Liver (tissue), 8 donors: ENCODE measurements at regions not wholly inside any gene's neighbourhood (a gene's known extent, or its start where the extent isn't known, plus 50 kb on each side); places are given as distances from the start of the nearest gene placed in this dataset.
"Not testable (repeated sequence)": the region's sequence is repeated elsewhere in the genome, so short reads cannot be mapped to it uniquely, and the experiment has no call there.

Experiments used
- DNase-seq: peaks from one replicate; pipeline ENCODE4 v3.0.0-alpha.2; 2017; ENCODE audit warnings: low spot score
- H3K27ac ChIP-seq, 2 donors: one replicate each; pipeline ENCODE4 v1.7.0; 2013; ENCODE audit warnings: inconsistent platforms in 2 of 2, low read length in 2 of 2, control low read depth in 1 of 2, low read depth in 1 of 2, mild to moderate bottlenecking in 1 of 2
- H3K27me3 ChIP-seq, 4 donors: one replicate each; pipeline versions ENCODE4 v1.6.1 to v1.7.0; 2013; ENCODE audit warnings: low read length in 3 of 4, inconsistent platforms in 1 of 4, mild to moderate bottlenecking in 1 of 4, moderate library complexity in 1 of 4; ENCODE audit not compliant: control insufficient read depth in 4 of 4, insufficient read depth in 4 of 4
- H3K36me3 ChIP-seq, 4 donors: one replicate each; pipeline versions ENCODE4 v1.6.1 to v1.7.0; 2013; ENCODE audit warnings: low read length in 3 of 4, mild to moderate bottlenecking in 3 of 4, low read depth in 1 of 4, moderate library complexity in 1 of 4; ENCODE audit not compliant: control insufficient read depth in 4 of 4, insufficient read depth in 3 of 4
- H3K4me1 ChIP-seq, 4 donors: one replicate each; pipeline versions ENCODE4 v1.6.1 to v1.7.0; 2013; ENCODE audit warnings: low read length in 3 of 4, mild to moderate bottlenecking in 3 of 4, moderate library complexity in 1 of 4; ENCODE audit not compliant: control insufficient read depth in 4 of 4, insufficient read depth in 4 of 4
- H3K4me3 ChIP-seq, 3 donors: one replicate each; pipeline versions ENCODE4 v1.6.1 to v1.7.0; 2013; ENCODE audit warnings: low read length in 3 of 3, control low read depth in 1 of 3, low read depth in 1 of 3, mild to moderate bottlenecking in 1 of 3
- H3K9ac ChIP-seq, 2 donors: one replicate each; pipeline ENCODE4 v1.7.0; 2013; ENCODE audit warnings: low read length in 2 of 2, mild to moderate bottlenecking in 2 of 2, moderate library complexity in 2 of 2, control low read depth in 1 of 2, low read depth in 1 of 2
- H3K9me3 ChIP-seq, 4 donors: one replicate each; pipeline versions ENCODE4 v1.6.1 to v1.7.0; 2013; ENCODE audit warnings: low read length in 3 of 4; ENCODE audit not compliant: control insufficient read depth in 4 of 4
- EGR1 ChIP-seq, 2 donors: IDR thresholded peaks; 2 replicates each; pipeline ENCODE4 v1.6.1; 2016 to 2018; ENCODE audit warnings: antibody characterized with exemption in 2 of 2, low read depth in 2 of 2
- FOXA1 ChIP-seq: IDR thresholded peaks from 2 replicates; pipeline ENCODE4 v1.6.1; 2016; ENCODE audit warnings: antibody characterized with exemption
- FOXA2 ChIP-seq: IDR thresholded peaks from 2 replicates; pipeline ENCODE4 v1.6.1; 2016; ENCODE audit warnings: antibody characterized with exemption
- GABPA ChIP-seq, 2 donors: IDR thresholded peaks in 1 of 2; conservative IDR thresholded peaks in 1 of 2; 2 replicates each; pipeline ENCODE4 v1.6.1; 2016; ENCODE audit warnings: antibody characterized with exemption in 2 of 2, mild to moderate bottlenecking in 1 of 2, moderate library complexity in 1 of 2
- HNF4A ChIP-seq, 2 donors: conservative IDR thresholded peaks; 2 replicates each; pipeline ENCODE4 v1.6.1; 2016; ENCODE audit warnings: antibody characterized with exemption in 2 of 2, mild to moderate bottlenecking in 2 of 2
- JUND ChIP-seq, 2 donors: IDR thresholded peaks; 2 replicates each; pipeline ENCODE4 v1.6.1; 2016; ENCODE audit warnings: antibody characterized with exemption in 2 of 2
- RAD21 ChIP-seq, 2 donors: IDR thresholded peaks; 2 replicates each; pipeline ENCODE4 v1.6.1; 2016; ENCODE audit warnings: antibody characterized with exemption in 2 of 2, mild to moderate bottlenecking in 2 of 2
- RXRA ChIP-seq, 2 donors: IDR thresholded peaks; 2 replicates each; pipeline ENCODE4 v1.6.1; 2017 to 2018; ENCODE audit warnings: antibody characterized with exemption in 2 of 2, mild to moderate bottlenecking in 1 of 2
- SP1 ChIP-seq: IDR thresholded peaks from 2 replicates; pipeline ENCODE4 v1.6.1; 2018; ENCODE audit warnings: antibody characterized with exemption, mild to moderate bottlenecking
- TAF1 ChIP-seq: conservative IDR thresholded peaks from 2 replicates; pipeline ENCODE4 v1.6.1; 2016; ENCODE audit warnings: antibody characterized with exemption, mild to moderate bottlenecking
- YY1 ChIP-seq: IDR thresholded peaks from 2 replicates; pipeline ENCODE4 v1.6.1; 2016; ENCODE audit warnings: antibody characterized with exemption, mild to moderate bottlenecking
- WGBS: extraction: QIAGEN DNeasy Blood & Tissue Kit; methylation state at CpG from one replicate; pipeline ENCODE4 v1.1.7; 2013; 5-methylcytosine and 5-hydroxymethylcytosine counted together
- TF ChIP-seq, protein P1 (sequence below): IDR thresholded peaks from 2 replicates; pipeline ENCODE4 v1.6.1; 2016; ENCODE audit warnings: antibody characterized with exemption, mild to moderate bottlenecking
- TF ChIP-seq, protein P2 (sequence below): fragments of 150-350 bp; IDR thresholded peaks from 2 replicates; pipeline ENCODE4 v1.5.1; 2017; ENCODE audit warnings: improper control_type of control experiment, low read depth, low read length; ENCODE audit not compliant: missing input control
- TF ChIP-seq, protein P3 (sequence below): IDR thresholded peaks from 2 replicates; pipeline ENCODE4 v1.6.1; 2016; ENCODE audit warnings: antibody characterized with exemption
- TF ChIP-seq, protein P4 (sequence below): IDR thresholded peaks from 2 replicates; pipeline ENCODE4 v1.6.1; 2016; ENCODE audit warnings: antibody characterized with exemption
- TF ChIP-seq, protein P5 (sequence below): IDR thresholded peaks from 2 replicates; pipeline ENCODE4 v1.6.1; 2016; ENCODE audit warnings: antibody characterized with exemption
- donor health status: healthy.
- donor health status: healthy.
- donor health status: healthy.
- donor health status: healthy.
- donor health status: healthy.

DNA sequence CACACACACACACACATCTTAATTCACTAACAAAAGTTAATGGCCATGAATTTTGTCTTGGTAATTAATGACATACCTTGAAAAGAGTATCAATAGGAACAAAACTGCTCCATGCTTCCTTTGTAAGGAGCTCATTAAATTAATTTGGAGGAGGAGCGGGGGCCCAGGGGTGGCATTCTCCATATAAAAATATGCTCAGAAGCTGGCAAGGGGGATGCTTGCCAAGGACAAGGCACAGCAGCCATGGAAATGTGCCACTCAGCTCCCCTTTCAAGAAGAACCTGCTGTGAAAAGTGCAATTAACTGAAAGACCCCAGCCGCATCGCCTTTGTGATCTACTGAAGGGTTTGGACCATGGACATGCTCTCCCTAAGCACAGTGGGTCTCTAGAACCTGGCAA lies 385.9 kb upstream of the API5 start (continued):
- TF ChIP-seq, protein P1, sequence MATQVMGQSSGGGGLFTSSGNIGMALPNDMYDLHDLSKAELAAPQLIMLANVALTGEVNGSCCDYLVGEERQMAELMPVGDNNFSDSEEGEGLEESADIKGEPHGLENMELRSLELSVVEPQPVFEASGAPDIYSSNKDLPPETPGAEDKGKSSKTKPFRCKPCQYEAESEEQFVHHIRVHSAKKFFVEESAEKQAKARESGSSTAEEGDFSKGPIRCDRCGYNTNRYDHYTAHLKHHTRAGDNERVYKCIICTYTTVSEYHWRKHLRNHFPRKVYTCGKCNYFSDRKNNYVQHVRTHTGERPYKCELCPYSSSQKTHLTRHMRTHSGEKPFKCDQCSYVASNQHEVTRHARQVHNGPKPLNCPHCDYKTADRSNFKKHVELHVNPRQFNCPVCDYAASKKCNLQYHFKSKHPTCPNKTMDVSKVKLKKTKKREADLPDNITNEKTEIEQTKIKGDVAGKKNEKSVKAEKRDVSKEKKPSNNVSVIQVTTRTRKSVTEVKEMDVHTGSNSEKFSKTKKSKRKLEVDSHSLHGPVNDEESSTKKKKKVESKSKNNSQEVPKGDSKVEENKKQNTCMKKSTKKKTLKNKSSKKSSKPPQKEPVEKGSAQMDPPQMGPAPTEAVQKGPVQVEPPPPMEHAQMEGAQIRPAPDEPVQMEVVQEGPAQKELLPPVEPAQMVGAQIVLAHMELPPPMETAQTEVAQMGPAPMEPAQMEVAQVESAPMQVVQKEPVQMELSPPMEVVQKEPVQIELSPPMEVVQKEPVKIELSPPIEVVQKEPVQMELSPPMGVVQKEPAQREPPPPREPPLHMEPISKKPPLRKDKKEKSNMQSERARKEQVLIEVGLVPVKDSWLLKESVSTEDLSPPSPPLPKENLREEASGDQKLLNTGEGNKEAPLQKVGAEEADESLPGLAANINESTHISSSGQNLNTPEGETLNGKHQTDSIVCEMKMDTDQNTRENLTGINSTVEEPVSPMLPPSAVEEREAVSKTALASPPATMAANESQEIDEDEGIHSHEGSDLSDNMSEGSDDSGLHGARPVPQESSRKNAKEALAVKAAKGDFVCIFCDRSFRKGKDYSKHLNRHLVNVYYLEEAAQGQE = no peak
- TF ChIP-seq, protein P2, sequence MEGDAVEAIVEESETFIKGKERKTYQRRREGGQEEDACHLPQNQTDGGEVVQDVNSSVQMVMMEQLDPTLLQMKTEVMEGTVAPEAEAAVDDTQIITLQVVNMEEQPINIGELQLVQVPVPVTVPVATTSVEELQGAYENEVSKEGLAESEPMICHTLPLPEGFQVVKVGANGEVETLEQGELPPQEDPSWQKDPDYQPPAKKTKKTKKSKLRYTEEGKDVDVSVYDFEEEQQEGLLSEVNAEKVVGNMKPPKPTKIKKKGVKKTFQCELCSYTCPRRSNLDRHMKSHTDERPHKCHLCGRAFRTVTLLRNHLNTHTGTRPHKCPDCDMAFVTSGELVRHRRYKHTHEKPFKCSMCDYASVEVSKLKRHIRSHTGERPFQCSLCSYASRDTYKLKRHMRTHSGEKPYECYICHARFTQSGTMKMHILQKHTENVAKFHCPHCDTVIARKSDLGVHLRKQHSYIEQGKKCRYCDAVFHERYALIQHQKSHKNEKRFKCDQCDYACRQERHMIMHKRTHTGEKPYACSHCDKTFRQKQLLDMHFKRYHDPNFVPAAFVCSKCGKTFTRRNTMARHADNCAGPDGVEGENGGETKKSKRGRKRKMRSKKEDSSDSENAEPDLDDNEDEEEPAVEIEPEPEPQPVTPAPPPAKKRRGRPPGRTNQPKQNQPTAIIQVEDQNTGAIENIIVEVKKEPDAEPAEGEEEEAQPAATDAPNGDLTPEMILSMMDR = no peak
- TF ChIP-seq TAF1 = no peak

DNA sequence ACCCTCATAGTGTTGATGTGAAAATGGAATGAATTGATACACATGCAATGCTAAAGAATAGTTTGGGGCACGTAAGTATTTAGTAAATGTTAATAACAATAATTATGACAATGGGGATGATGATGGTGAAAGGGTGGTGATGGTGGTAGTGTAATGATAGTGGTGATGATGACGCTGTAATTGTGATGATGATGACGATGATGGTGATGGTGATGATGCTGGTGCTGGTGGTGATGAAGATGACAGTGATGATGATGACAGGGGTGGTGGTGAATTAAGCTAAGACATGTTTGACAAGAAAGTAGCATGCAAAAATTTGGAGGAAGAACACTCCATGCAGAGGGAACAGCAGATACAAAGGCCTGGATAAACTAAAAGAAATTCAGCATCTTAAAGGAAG lies 364.4 kb upstream of the API5 start:
- H3K4me1 ChIP-seq = peaks cover 0 to 2% (median 0%) of the 10 kb centered on the region in 4 donors
- TF ChIP-seq, protein P1 = no peak
- TF ChIP-seq, protein P2 = no peak
- TF ChIP-seq, protein P3, sequence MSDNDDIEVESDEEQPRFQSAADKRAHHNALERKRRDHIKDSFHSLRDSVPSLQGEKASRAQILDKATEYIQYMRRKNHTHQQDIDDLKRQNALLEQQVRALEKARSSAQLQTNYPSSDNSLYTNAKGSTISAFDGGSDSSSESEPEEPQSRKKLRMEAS = no peak
- TF ChIP-seq, protein P4, sequence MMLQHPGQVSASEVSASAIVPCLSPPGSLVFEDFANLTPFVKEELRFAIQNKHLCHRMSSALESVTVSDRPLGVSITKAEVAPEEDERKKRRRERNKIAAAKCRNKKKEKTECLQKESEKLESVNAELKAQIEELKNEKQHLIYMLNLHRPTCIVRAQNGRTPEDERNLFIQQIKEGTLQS = no peak
- TF ChIP-seq RXRA (IDR thresholded peaks at IDR 0.05) (no peak), YY1 (no peak), HNF4A (conservative IDR thresholded peaks at IDR 0.05) (no peak), GABPA (IDR thresholded peaks at IDR 0.05 in 1 of 2, conservative IDR thresholded peaks at IDR 0.05 in 1 of 2) (no peak), JUND (IDR thresholded peaks at IDR 0.05) (no peak), FOXA1 (no peak), FOXA2 (no peak), SP1 (no peak), RAD21 (IDR thresholded peaks at IDR 0.05) (no peak), EGR1 (IDR thresholded peaks at IDR 0.05; ENCODE audit: low read depth in 2 of 2) (no peak)
- TF ChIP-seq, protein P5, sequence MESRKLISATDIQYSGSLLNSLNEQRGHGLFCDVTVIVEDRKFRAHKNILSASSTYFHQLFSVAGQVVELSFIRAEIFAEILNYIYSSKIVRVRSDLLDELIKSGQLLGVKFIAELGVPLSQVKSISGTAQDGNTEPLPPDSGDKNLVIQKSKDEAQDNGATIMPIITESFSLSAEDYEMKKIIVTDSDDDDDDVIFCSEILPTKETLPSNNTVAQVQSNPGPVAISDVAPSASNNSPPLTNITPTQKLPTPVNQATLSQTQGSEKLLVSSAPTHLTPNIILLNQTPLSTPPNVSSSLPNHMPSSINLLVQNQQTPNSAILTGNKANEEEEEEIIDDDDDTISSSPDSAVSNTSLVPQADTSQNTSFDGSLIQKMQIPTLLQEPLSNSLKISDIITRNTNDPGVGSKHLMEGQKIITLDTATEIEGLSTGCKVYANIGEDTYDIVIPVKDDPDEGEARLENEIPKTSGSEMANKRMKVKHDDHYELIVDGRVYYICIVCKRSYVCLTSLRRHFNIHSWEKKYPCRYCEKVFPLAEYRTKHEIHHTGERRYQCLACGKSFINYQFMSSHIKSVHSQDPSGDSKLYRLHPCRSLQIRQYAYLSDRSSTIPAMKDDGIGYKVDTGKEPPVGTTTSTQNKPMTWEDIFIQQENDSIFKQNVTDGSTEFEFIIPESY = no peak
- H3K27me3 ChIP-seq = no peaks in the 10 kb centered on the region
- no peaks in the 10 kb centered on the region for H3K9me3 ChIP-seq
- no peak for DNase-seq
- H3K27ac ChIP-seq = no peak overlapping the region
- H3K4me3 ChIP-seq = no peak overlapping the region
- WGBS = 66% methylated on average over 3 of the region's 3 CpGs
- H3K36me3 ChIP-seq = no peaks in the 10 kb centered on the region
- H3K9ac ChIP-seq = no peak overlapping the region

DNA sequence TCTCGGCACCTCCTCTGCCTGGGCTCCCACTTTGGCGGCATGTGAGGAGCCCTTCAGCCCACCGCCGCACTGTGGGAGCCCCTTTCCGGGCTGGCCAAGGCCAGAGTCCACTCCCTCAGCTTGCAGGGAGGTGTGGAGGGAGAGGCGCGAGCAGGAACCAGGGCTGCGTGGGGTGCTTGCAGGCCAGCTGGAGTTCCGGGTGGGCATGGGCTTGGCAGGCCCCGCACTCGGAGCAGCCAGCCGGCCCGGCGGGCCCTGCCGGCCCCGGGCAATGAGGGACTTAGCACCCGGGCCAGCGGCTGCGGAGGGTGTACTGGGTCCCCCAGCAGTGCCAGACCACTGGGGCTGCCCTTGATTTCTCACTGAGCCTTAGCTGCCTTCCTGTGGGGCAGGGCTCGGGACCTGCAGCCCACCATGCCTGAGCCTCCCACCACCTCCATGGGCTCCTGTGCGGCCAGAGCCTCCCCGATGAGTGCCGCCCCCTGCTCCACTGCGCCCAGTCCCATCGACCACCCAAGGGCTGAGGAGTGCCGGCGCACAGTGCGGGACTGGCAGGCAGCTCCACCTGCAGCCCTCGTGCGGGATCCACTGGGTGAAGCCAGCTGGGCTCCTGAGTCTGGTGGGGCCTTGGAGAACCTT lies 361.9 kb upstream of the API5 start:
- H3K27ac ChIP-seq, H3K4me3 ChIP-seq, H3K9ac ChIP-seq, H3K27me3 ChIP-seq, H3K9me3 ChIP-seq, DNase-seq, H3K36me3 ChIP-seq, H3K4me1 ChIP-seq: not testable (repeated sequence)
- 93% methylated on average over 30 of the region's 30 CpGs for WGBS
